ENCODE measurements at regions not wholly inside any gene's neighbourhood (a gene's known extent, or its start where the extent isn't known, plus 50 kb on each side); places are given as distances from the start of the nearest gene placed in this dataset.

DNA sequence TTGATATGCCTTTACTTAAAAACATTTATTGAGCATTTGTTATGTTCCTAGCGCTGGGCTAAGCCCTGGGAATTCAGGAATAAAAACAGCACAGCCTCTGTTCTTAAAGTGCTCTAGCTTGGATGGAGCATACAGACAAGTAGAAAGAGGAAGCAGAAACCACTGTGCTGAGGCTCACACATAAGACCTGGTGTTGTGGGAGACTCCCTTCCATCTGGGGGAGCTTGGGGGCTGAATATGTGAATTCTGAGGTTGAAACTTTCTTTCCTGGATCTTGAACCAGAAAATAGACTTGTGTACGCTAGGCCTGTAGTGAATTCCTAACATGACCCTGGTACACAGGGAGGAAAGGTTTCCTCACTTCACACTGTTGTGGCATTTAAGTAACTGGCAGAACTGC, 209.9 kb downstream of the ZNF326 start:
- H3K27ac ChIP-seq (replicated peaks): no peak overlapping the region
- TF ChIP-seq, protein P1, sequence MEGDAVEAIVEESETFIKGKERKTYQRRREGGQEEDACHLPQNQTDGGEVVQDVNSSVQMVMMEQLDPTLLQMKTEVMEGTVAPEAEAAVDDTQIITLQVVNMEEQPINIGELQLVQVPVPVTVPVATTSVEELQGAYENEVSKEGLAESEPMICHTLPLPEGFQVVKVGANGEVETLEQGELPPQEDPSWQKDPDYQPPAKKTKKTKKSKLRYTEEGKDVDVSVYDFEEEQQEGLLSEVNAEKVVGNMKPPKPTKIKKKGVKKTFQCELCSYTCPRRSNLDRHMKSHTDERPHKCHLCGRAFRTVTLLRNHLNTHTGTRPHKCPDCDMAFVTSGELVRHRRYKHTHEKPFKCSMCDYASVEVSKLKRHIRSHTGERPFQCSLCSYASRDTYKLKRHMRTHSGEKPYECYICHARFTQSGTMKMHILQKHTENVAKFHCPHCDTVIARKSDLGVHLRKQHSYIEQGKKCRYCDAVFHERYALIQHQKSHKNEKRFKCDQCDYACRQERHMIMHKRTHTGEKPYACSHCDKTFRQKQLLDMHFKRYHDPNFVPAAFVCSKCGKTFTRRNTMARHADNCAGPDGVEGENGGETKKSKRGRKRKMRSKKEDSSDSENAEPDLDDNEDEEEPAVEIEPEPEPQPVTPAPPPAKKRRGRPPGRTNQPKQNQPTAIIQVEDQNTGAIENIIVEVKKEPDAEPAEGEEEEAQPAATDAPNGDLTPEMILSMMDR (IDR thresholded peaks at IDR 0.05; ENCODE audit: insufficient read depth, low read length): no peak
- no peak for TF ChIP-seq SPI1 (IDR thresholded peaks at IDR 0.05; ENCODE audit: borderline replicate concordance, low read depth)
- TF ChIP-seq GABPA (IDR thresholded peaks at IDR 0.05; ENCODE audit: low read depth): no peak
- no peak for TF ChIP-seq POLR2AphosphoS5 (IDR thresholded peaks at IDR 0.05; ENCODE audit: low read depth)
- TF ChIP-seq, protein P2, sequence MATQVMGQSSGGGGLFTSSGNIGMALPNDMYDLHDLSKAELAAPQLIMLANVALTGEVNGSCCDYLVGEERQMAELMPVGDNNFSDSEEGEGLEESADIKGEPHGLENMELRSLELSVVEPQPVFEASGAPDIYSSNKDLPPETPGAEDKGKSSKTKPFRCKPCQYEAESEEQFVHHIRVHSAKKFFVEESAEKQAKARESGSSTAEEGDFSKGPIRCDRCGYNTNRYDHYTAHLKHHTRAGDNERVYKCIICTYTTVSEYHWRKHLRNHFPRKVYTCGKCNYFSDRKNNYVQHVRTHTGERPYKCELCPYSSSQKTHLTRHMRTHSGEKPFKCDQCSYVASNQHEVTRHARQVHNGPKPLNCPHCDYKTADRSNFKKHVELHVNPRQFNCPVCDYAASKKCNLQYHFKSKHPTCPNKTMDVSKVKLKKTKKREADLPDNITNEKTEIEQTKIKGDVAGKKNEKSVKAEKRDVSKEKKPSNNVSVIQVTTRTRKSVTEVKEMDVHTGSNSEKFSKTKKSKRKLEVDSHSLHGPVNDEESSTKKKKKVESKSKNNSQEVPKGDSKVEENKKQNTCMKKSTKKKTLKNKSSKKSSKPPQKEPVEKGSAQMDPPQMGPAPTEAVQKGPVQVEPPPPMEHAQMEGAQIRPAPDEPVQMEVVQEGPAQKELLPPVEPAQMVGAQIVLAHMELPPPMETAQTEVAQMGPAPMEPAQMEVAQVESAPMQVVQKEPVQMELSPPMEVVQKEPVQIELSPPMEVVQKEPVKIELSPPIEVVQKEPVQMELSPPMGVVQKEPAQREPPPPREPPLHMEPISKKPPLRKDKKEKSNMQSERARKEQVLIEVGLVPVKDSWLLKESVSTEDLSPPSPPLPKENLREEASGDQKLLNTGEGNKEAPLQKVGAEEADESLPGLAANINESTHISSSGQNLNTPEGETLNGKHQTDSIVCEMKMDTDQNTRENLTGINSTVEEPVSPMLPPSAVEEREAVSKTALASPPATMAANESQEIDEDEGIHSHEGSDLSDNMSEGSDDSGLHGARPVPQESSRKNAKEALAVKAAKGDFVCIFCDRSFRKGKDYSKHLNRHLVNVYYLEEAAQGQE (IDR thresholded peaks at IDR 0.05; ENCODE audit: insufficient replicate concordance, low read depth): no peak
- no peak for DNase-seq (ENCODE audit: low read depth in 1 of 2, low spot score in 1 of 2)
- no peak overlapping the region for H3K4me3 ChIP-seq (replicated peaks; ENCODE audit: insufficient read depth, low read length)
- no peaks in the 10 kb centered on the region for H3K27me3 ChIP-seq (ENCODE audit: insufficient read depth, poor library complexity, severe bottlenecking)

DNA sequence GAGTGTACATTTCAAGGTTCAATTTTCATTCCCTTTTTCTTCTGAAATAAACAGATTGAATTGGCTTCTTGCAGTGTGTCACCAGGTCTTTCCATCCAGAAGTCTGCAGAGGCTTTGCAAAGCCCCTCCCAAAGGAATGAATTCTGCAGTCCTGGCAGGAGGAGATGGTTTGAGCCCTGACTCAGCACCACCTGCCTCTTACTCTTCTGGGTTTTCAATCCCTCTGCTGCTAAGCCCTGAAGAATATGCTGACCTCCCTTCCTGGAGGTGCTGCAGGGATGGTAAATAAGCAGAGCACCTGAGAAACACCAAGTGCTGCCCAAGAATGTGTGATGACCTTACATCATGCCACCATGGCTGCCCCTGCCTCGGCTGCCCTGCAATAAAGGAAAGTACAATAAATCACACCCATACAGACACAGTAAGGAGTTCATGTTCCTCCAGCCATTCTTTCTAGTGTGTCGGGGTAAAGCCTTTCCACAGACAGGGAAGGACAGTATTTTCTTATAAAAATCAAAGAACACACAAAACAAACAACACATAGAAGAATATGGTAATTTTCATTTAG, 209.2 kb downstream of the ZNF326 start:
- no peak for DNase-seq (ENCODE audit: low read depth in 1 of 2, low spot score in 1 of 2)
- Histone ChIP-seq H3K27ac (replicated peaks) (no peak overlapping the region), H3K27me3 (ENCODE audit: insufficient read depth, poor library complexity, severe bottlenecking) (no peaks in the 10 kb centered on the region)

DNA sequence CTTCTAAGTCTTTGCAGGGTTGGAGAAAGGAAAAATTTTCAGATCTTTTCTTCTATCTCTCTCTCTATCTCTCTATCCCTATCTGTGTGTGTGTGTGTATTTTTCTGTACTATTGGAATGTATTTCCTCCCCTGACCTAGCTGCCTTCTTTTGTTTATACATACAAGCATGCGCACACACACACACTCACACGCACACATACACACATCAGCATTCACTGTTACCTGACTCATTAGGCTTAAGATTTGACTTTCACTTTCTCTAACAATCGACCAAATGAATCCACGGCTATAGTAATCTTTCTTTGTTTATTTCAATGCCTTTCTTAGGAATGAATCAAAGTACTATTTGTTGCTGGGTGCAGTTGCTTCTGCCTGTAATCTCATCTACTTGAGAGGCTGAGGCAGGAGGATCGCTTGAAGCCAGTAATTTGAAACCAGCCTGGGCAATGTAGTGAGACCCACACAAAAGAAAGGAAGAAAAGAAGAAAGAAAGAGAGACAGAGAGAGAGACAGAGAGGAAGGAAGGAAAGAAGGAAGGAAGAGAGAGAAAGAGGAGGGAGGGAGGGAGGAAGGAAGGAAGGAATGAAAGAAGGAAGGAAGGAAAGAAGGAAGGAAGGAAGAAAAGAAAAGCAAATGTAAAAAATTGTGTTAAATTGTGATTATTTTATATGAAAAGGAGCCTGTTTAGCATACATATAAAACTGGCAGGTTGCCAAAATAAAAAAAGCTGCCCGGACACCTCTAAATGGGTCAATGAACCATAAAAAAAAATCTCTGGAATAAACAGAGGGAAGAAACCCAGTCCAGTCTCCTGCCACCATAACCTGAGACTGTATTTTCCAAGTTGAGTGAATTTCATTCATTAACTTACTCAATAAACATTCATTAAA, 206.8 kb downstream of the ZNF326 start:
- H3K27ac ChIP-seq (replicated peaks): no peak overlapping the region
- TF ChIP-seq SPI1 (IDR thresholded peaks at IDR 0.05; ENCODE audit: borderline replicate concordance, low read depth) (no peak), GABPA (IDR thresholded peaks at IDR 0.05; ENCODE audit: low read depth) (no peak), POLR2AphosphoS5 (IDR thresholded peaks at IDR 0.05; ENCODE audit: low read depth) (no peak)
- TF ChIP-seq, protein P1 (IDR thresholded peaks at IDR 0.05; ENCODE audit: insufficient read depth, low read length): no peak
- TF ChIP-seq, protein P2 (IDR thresholded peaks at IDR 0.05; ENCODE audit: insufficient replicate concordance, low read depth): no peak
- H3K4me3 ChIP-seq (replicated peaks; ENCODE audit: insufficient read depth, low read length): no peak overlapping the region
- no peaks in the 10 kb centered on the region for H3K27me3 ChIP-seq (ENCODE audit: insufficient read depth, poor library complexity, severe bottlenecking)
- DNase-seq (ENCODE audit: low read depth in 1 of 2, low spot score in 1 of 2): no peak

More for the DNA sequence above, 209.2 kb downstream of the ZNF326 start:
- TF ChIP-seq, protein P2 (IDR thresholded peaks at IDR 0.05; ENCODE audit: insufficient replicate concordance, low read depth): no peak
- TF ChIP-seq POLR2AphosphoS5 (IDR thresholded peaks at IDR 0.05; ENCODE audit: low read depth): no peak
- no peak for TF ChIP-seq SPI1 (IDR thresholded peaks at IDR 0.05; ENCODE audit: borderline replicate concordance, low read depth)
- TF ChIP-seq, protein P1 (IDR thresholded peaks at IDR 0.05; ENCODE audit: insufficient read depth, low read length): no peak
- TF ChIP-seq GABPA (IDR thresholded peaks at IDR 0.05; ENCODE audit: low read depth): no peak
- H3K4me3 ChIP-seq (replicated peaks; ENCODE audit: insufficient read depth, low read length): no peak overlapping the region

Data from HL-60 (cell line).